Tibial nerve (tissue), 4 donors: ENCODE measurements at regions not wholly inside any gene's neighbourhood (a gene's known extent, or its start where the extent isn't known, plus 50 kb on each side); places are given as distances from the start of the nearest gene placed in this dataset.

Experiments used
- DNase-seq, 2 donors: peaks; one replicate each; pipeline ENCODE4 v3.0.0-alpha.2; 2019; ENCODE audit warnings: low spot score in 2 of 2
- H3K27ac ChIP-seq, 4 donors: fragments of 200-600 bp; sonication (generic) in 3 of 4; one replicate each; pipeline ENCODE4 v1.5.1; 2017 to 2019; ENCODE audit warnings: mild to moderate bottlenecking in 1 of 4
- H3K27me3 ChIP-seq, 2 donors: fragments of 200-600 bp; sonication (generic) in 1 of 2; one replicate each; pipeline versions ENCODE4 v1.5.1 to v1.6.0; 2017 to 2019
- H3K36me3 ChIP-seq, 3 donors: fragments of 200-600 bp; sonication (generic); one replicate each; pipeline ENCODE4 v1.5.1; 2018 to 2019
- H3K4me1 ChIP-seq, 4 donors: fragments of 200-600 bp; sonication (generic) in 3 of 4; one replicate each; pipeline ENCODE4 v1.5.1; 2017 to 2019
- H3K4me3 ChIP-seq, 4 donors: fragments of 200-600 bp; sonication (generic) in 3 of 4; one replicate each; pipeline ENCODE4 v1.5.1; 2017 to 2019; ENCODE audit warnings: mild to moderate bottlenecking in 1 of 4, moderate library complexity in 1 of 4
- H3K9me3 ChIP-seq, 4 donors: fragments of 200-600 bp; sonication (generic) in 3 of 4; one replicate each; pipeline ENCODE4 v1.5.1; 2017 to 2019
- CTCF ChIP-seq, 5 experiments: fragments of 200-600 bp in 3 of 5; fragments of 450-650 bp in 2 of 5; sonication (generic) in 3 of 5; IDR thresholded peaks; one replicate each; pipeline ENCODE4 v1.5.1; 2016 to 2019; ENCODE audit warnings: antibody characterized with exemption in 5 of 5, mild to moderate bottlenecking in 3 of 5, moderate library complexity in 2 of 5
- EP300 ChIP-seq, 2 donors: sonication (generic); formaldehyde crosslinking; IDR thresholded peaks; one replicate each; pipeline ENCODE4 v1.6.1; 2017; ENCODE audit warnings: antibody characterized with exemption in 2 of 2, mild to moderate bottlenecking in 1 of 2
- POLR2A ChIP-seq, 2 donors: fragments of 450-650 bp; IDR thresholded peaks; one replicate each; pipeline ENCODE4 v1.6.1; 2017; ENCODE audit warnings: antibody characterized with exemption in 2 of 2, mild to moderate bottlenecking in 2 of 2, moderate library complexity in 2 of 2
- WGBS, 2 donors: methylation state at CpG; one replicate each; pipeline ENCODE4 v1.1.5; 2018; 5-methylcytosine and 5-hydroxymethylcytosine counted together

DNA sequence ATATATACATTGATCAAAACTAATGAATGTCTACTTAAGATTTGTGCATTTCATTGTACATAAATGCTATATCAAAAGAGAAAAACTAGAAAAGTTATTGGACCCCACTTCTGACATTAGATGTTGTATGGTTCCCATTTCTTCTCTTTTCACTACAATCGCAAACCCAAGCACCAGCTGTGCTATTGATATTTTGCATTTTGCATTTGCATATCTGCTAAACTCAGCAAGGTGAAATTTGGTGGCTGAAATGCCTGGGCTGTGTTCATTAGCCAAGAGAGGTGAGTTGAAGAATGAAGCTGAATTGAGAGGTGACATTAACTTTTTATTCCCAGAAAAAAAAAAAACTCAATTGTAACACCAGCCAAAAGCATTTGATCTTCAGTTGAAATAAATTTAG is 232.1 kb upstream of the TENT5A start:
- H3K9me3 ChIP-seq, result peaks cover 0 to 5% (median 0%) of the 10 kb centered on the region in 4 donors
- DNase-seq, result no peak
- WGBS, 2 donors, result 90 to 100% methylated on average over 1 of the region's 1 CpG
- H3K4me3 ChIP-seq, result no peak overlapping the region
- H3K4me1 ChIP-seq, result peaks cover 0 to 6% (median 0%) of the 10 kb centered on the region in 4 donors
- H3K36me3 ChIP-seq, result no peaks in the 10 kb centered on the region
- H3K27ac ChIP-seq, result no peak overlapping the region
- TF ChIP-seq CTCF (IDR thresholded peaks at IDR 0.05), result no peak
- TF ChIP-seq POLR2A (IDR thresholded peaks at IDR 0.05), result no peak
- no peak for TF ChIP-seq EP300 (IDR thresholded peaks at IDR 0.05)
- no peaks in the 10 kb centered on the region for H3K27me3 ChIP-seq

DNA sequence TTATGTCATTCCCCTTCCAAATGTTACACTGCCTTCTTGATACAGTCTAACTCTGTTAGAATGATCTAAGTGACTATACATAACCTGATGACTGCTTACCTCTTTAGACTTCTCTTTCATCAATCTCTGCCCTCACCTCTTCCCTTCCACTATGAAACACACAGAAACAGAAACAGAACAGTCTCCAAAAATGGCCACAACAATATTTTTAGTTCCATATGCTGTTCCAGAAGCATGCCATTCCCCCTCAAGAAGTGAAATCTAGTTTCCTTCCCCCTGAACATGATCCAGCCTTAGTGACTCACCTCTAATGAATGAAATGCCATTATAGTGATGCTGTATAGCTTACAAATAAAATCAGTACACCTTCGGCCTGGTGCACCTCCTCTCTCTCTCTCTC is 229.3 kb upstream of the TENT5A start:
- H3K27me3 ChIP-seq, result no peaks in the 10 kb centered on the region
- H3K27ac ChIP-seq, result no peak overlapping the region
- H3K9me3 ChIP-seq, result peaks cover 0 to 14% (median 0%) of the 10 kb centered on the region in 4 donors
- WGBS, 2 donors, result 73 to 82% methylated on average over 1 of the region's 1 CpG
- H3K36me3 ChIP-seq, result no peaks in the 10 kb centered on the region
- no peak for DNase-seq
- H3K4me3 ChIP-seq, result no peak overlapping the region
- peaks cover 0 to 6% (median 0%) of the 10 kb centered on the region in 4 donors for H3K4me1 ChIP-seq
- TF ChIP-seq EP300 (IDR thresholded peaks at IDR 0.05) (no peak), CTCF (IDR thresholded peaks at IDR 0.05) (no peak), POLR2A (IDR thresholded peaks at IDR 0.05) (no peak)

DNA sequence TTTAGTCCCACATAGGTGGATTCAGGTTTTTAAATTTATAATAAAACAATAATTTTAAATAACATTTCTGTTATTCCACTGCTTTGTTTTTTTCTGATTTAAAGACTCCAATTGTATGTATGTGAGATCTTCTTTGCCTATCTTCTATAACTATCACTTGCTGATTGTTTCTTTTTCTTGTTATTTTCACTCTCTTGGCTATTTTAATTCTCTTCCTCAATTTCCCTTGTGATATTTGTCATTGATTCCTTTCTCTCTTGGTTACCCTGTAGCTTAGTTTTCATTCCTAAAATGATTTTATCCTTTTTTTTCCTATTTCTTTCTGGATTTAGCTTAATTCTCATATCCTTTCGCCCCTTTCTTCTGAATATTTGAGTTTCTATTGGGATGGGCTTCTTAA is 227.3 kb upstream of the TENT5A start:
- peaks cover 0 to 6% (median 0%) of the 10 kb centered on the region in 4 donors for H3K4me1 ChIP-seq
- no peaks in the 10 kb centered on the region for H3K36me3 ChIP-seq
- TF ChIP-seq CTCF (IDR thresholded peaks at IDR 0.05) (no peak), POLR2A (IDR thresholded peaks at IDR 0.05) (no peak), EP300 (IDR thresholded peaks at IDR 0.05) (no peak)
- no peaks in the 10 kb centered on the region for H3K27me3 ChIP-seq
- 83 to 95% methylated on average over 1 of the region's 1 CpG for WGBS, 2 donors
- no peak overlapping the region for H3K4me3 ChIP-seq
- peaks cover 0 to 14% (median 0%) of the 10 kb centered on the region in 4 donors for H3K9me3 ChIP-seq
- DNase-seq, result no peak
- no peak overlapping the region for H3K27ac ChIP-seq

DNA sequence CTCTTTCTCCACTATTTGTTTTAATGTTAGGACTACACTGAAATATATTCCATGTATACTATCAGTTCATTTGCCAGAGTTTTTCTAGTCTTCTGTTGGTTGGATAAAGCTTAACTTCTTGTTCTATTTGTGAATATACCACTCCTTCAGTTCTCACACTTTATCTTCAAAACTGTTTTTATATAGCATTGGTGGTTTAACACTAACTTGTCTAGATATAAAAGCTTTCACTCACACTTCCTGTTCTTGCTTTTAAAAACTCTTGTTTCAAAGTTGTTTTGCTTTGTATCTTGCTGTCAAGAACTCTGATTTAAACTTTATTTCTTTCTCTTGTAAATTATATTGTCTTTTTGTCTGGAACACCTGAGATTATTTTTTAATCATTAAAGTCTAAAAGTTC is 226.8 kb upstream of the TENT5A start:
- no peak overlapping the region for H3K4me3 ChIP-seq
- no peak overlapping the region for H3K27ac ChIP-seq
- no peaks in the 10 kb centered on the region for H3K27me3 ChIP-seq
- no peaks in the 10 kb centered on the region for H3K36me3 ChIP-seq
- DNase-seq, result no peak
- H3K9me3 ChIP-seq, result peaks cover 0 to 14% (median 0%) of the 10 kb centered on the region in 4 donors
- TF ChIP-seq EP300 (IDR thresholded peaks at IDR 0.05) (no peak), POLR2A (IDR thresholded peaks at IDR 0.05) (no peak), CTCF (IDR thresholded peaks at IDR 0.05) (no peak)
- peaks cover 0 to 6% (median 0%) of the 10 kb centered on the region in 4 donors for H3K4me1 ChIP-seq

DNA sequence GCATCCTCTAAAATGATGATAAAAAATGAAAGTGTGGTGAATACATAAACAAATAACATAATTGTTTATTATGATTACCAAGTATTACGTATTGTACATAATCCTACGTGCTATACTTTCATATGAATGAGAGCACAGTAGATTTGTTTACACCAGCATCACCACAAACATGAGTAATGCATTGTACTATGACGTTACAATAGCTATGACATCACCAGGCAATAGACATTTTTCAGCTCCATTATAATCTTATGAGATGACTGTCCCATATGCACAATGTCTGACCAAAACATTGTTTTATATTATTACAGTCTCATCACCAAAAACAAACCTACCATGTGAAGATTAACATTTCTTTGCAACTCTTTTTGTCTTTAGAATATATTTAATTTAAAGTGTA is 225.7 kb upstream of the TENT5A start:
- no peak for DNase-seq
- Histone ChIP-seq H3K27ac (no peak overlapping the region), H3K4me1 (peaks cover 0 to 6% (median 0%) of the 10 kb centered on the region in 4 donors), H3K36me3 (no peaks in the 10 kb centered on the region), H3K27me3 (no peaks in the 10 kb centered on the region), H3K4me3 (no peak overlapping the region), H3K9me3 (peaks cover 0 to 14% (median 0%) of the 10 kb centered on the region in 4 donors)
- TF ChIP-seq CTCF (IDR thresholded peaks at IDR 0.05), result no peak
- no peak for TF ChIP-seq EP300 (IDR thresholded peaks at IDR 0.05)
- no peak for TF ChIP-seq POLR2A (IDR thresholded peaks at IDR 0.05)
- WGBS, 2 donors, result 65 to 69% methylated on average over 3 of the region's 3 CpGs
